SJSA1 (cell line): ENCODE measurements at regions not wholly inside any gene's neighbourhood (a gene's known extent, or its start where the extent isn't known, plus 50 kb on each side); places are given as distances from the start of the nearest gene placed in this dataset.

Source experiments
- DNase-seq, 2 experiments: peaks; one replicate each; pipeline ENCODE4 v3.0.0-alpha.2; 2015 to 2020; ENCODE audit warnings: low spot score in 2 of 2, low read depth in 1 of 2
- H3K27ac ChIP-seq: fragments of 250-450 bp; sonication (Bioruptor Pico); 2 replicates; pipeline ENCODE4 v1.5.1; 2020; ENCODE audit warnings: mild to moderate bottlenecking, moderate library complexity
- H3K27me3 ChIP-seq: fragments of 250-450 bp; sonication (Bioruptor Pico); replicated peaks from 2 replicates; pipeline ENCODE4 v1.5.1; 2020; ENCODE audit warnings: mild to moderate bottlenecking, moderate library complexity
- H3K36me3 ChIP-seq: fragments of 250-450 bp; sonication (Bioruptor Pico); 2 replicates; pipeline ENCODE4 v1.5.1; 2020; ENCODE audit warnings: mild to moderate bottlenecking
- H3K4me1 ChIP-seq: fragments of 250-450 bp; sonication (Bioruptor Pico); replicated peaks from 2 replicates; pipeline ENCODE4 v1.6.1; 2021; ENCODE audit warnings: mild to moderate bottlenecking
- H3K4me3 ChIP-seq: fragments of 250-450 bp; sonication (Bioruptor Pico); 2 replicates; pipeline ENCODE4 v1.5.1; 2020; ENCODE audit warnings: mild to moderate bottlenecking
- H3K9me3 ChIP-seq: fragments of 250-450 bp; sonication (Bioruptor Pico); replicated peaks from 2 replicates; pipeline ENCODE4 v1.5.1; 2020; ENCODE audit warnings: mild to moderate bottlenecking

DNA sequence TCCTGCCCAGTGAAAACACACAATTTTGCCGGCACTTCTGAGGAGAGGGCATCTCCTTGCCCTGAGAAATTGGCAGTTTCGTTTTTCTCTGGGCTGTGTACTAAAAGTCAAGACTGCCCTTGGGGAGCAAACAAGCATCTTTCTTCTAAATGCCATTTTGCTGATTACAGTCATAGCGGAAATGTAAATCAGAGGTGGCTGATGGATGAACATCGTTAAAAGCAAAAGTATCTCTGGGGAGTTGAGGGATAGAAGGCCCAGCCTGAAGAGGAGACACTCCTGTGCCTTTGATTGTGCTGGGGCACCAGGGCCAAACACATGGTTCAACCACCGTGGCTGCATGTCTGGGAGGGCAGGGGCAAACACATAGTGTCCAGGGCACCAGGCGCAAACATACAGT, 49.8 kb downstream of the ABCC12 start:
- H3K36me3 ChIP-seq, result no peaks in the 10 kb centered on the region
- H3K27me3 ChIP-seq, result peaks cover 4% of the 10 kb centered on the region; the same call in 1 of the 2 replicates
- H3K4me3 ChIP-seq, result no peak overlapping the region
- no peaks in the 10 kb centered on the region for H3K9me3 ChIP-seq
- H3K27ac ChIP-seq, result no peak overlapping the region
- no peak for DNase-seq
- no peaks in the 10 kb centered on the region for H3K4me1 ChIP-seq

DNA sequence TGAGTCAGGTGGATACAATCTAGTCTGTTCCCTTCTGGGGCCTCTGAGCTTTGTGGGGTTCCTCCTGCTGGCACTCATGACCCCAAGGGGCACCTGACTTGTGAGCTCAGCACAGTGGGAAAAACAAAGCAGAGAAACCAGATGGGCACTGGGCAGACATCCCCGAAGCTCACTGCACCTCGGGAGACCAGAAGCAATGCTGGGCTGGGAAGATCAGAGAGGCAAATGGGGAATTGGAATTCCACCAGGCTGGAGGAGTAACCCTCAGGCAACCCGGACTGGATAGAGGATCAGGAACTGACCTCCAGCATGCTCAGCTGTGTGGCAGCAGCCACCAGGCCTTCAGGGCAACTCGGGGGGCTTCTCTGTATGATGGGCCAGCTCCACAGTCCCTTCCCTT, 50.3 kb downstream of the ABCC12 start:
- H3K27me3 ChIP-seq, result peaks cover 4% of the 10 kb centered on the region; the same call in 1 of the 2 replicates
- H3K4me3 ChIP-seq, result no peak overlapping the region
- DNase-seq, result no peak
- no peaks in the 10 kb centered on the region for H3K4me1 ChIP-seq
- H3K27ac ChIP-seq, result no peak overlapping the region
- no peaks in the 10 kb centered on the region for H3K9me3 ChIP-seq
- H3K36me3 ChIP-seq, result no peaks in the 10 kb centered on the region

DNA sequence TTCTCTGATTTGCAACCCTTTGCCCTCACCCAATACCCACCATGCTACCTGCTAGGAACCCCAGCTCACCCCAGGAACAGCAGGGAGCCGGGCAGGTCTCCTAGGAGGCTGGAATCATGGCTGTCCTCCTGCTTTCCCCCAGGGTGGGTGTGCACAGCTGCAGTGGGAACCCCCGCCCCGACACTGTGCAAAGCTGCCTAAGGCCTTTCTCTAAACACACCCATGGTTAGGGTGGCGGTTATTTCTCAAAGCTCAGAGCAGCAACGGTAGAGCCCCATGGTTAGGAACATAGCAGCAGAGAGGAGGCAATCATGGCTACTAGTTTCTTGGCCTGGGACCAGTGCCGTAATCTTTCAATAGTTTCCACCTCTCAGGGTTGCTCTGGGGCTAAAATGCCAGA, 52.2 kb downstream of the ABCC12 start:
- Histone ChIP-seq H3K9me3 (no peaks in the 10 kb centered on the region), H3K27ac (no peak overlapping the region), H3K4me1 (no peaks in the 10 kb centered on the region), H3K4me3 (no peak overlapping the region), H3K36me3 (no peaks in the 10 kb centered on the region), H3K27me3 (peaks cover 4% of the 10 kb centered on the region; the same call in 1 of the 2 replicates)
- no peak for DNase-seq

DNA sequence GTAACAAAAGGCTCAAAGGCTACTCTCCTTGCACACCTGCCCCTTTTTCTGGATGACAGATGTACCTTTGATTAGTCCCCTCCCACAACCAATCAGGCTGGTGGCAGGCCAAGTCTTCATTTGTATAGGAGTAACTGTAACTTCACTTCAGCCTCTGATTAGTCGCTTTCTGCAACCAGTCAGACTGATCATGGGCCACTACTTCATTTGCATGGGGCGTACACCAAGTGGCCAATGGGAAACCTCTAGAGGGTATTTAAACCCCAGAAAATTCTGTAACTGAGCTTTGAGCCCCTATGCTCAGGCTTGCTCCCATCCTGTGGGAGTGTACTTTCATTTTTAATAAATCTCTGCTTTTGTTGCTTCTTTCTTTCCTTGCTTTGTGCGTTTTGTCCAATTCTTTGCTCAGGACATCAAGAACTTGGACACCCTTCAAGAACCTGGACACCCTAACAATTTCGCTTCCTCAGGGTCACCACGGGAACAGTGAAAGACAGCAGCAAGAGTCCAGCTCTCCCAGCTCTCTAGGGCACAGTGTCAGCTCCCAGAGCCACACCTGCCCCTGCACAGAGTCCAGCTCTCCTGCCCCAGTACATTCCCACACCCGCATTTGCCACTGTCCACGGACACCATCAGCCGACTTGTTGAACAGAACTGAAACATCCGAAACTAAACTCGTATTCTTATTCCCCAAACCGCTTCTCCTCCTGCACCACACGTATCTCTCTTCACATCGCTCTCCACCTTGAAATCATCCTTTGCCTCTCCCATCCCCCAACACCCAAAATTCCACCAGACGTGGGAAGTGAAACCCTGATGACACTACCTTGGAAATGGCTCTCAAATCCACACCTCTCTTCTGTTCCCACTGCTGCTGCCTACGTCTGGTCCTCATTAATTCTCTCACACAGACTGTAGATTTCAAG, 53.4 kb downstream of the ABCC12 start:
- H3K27me3 ChIP-seq, result peaks cover 4% of the 10 kb centered on the region; the same call in 1 of the 2 replicates
- H3K27ac ChIP-seq, result no peak overlapping the region
- DNase-seq, result no peak
- H3K36me3 ChIP-seq, result no peaks in the 10 kb centered on the region
- no peaks in the 10 kb centered on the region for H3K4me1 ChIP-seq
- no peaks in the 10 kb centered on the region for H3K9me3 ChIP-seq
- H3K4me3 ChIP-seq, result no peak overlapping the region

DNA sequence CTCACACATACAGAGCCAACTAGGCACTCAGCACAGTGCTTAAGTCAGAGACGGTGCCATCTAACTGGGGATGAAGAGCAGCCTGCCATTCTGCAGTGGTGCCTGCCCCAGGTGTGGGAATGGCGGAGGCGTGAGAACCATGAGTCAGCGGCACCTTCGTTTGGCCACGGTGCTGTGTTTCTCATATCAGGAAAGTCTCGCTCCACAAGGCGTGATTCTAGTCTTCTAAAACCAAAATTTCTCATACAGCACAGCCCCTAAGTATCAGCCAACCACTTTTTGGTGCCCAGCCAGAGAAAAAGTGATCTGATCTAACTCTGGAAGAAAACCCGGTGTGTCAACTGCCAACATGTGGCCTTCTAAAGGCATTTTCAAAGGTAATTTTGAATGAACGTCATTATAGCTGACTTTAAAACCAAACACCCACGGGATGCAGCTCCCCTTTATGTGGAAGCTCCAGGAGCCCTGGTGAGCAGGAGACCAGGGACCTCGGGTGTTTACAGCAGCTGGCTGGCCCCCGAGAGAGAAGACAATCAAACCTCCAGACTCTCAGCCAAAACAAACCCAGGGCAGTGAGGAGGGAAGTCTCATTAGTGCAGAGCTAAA, 54.6 kb downstream of the ABCC12 start:
- no peak for DNase-seq
- Histone ChIP-seq H3K4me3 (no peak overlapping the region), H3K9me3 (no peaks in the 10 kb centered on the region), H3K27ac (no peak overlapping the region), H3K4me1 (no peaks in the 10 kb centered on the region), H3K36me3 (no peaks in the 10 kb centered on the region), H3K27me3 (peaks cover 4% of the 10 kb centered on the region; the same call in 1 of the 2 replicates)

DNA sequence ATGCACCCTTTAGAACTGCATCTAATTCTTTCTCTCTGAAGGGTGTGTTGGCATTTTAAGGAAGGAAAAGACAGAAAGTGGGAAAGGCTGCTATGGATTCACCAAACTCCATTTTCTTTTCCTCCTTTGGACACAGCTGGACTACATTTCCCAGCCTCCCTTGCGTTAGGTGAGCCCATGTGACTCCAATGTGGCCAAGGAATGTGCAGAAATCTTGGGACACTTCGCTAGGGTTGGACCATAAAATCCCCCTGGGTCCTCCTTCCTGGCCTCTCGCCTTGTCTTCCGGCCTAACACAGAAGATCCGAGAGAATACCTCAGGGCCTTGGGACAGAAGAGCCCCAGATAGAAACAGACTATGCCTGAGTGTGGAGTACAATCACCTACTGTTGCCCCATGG, 56.3 kb downstream of the ABCC12 start:
- Histone ChIP-seq H3K4me1 (no peaks in the 10 kb centered on the region), H3K36me3 (no peaks in the 10 kb centered on the region), H3K27me3 (0 out of 2 replicates have a peak, but pooled peaks cover 4% of the 10 kb centered on the region), H3K4me3 (no peak overlapping the region), H3K27ac (no peak overlapping the region), H3K9me3 (no peaks in the 10 kb centered on the region)
- DNase-seq, result no peak

DNA sequence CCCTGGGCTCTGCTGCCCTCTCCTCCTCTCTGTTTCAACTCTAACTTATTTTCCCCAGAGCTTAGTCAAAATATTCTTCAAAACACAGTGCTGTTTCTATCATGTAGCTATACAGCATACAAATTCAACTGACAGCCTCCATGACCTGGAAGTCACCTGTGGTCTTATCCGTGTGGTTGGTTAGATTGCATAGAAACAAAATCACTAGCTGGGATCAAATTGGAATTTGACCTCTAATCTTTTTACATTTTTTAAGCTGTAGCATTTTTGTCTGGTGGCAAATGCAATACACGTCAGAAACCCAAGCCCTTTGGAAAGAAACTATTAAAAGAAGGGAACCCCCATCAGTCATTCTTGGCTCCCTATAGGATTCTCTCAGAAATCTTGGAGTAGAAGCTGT, 57.3 kb downstream of the ABCC12 start:
- Histone ChIP-seq H3K36me3 (no peaks in the 10 kb centered on the region), H3K4me3 (no peak overlapping the region), H3K4me1 (no peaks in the 10 kb centered on the region), H3K27me3 (0 out of 2 replicates have a peak, but pooled peaks cover 4% of the 10 kb centered on the region), H3K9me3 (no peaks in the 10 kb centered on the region), H3K27ac (no peak overlapping the region)
- DNase-seq, result no peak

DNA sequence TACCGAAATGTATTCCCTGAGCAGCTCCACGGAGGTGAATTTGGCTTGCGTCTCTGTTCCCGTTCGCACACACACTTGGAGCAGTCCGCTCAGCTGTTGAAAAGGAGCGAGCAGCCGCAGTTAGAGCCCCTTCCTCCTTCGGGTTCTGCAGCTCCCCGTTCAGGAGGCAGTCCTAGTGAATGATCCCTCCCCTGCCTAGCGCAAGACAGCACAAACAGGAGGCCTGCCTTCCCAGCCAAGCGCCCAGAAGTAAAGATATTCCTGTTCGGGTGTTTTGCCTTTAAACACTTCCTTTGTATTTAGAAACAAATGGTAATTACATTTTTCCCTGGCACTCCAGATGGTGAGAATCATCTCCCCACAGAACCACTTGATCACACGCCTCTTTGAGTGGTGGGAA, 64.7 kb downstream of the ABCC12 start:
- Histone ChIP-seq H3K4me1 (no peaks in the 10 kb centered on the region), H3K36me3 (no peaks in the 10 kb centered on the region), H3K4me3 (no peak overlapping the region), H3K27me3 (0 out of 2 replicates have a peak, but pooled peaks cover 9% of the 10 kb centered on the region), H3K27ac (no peak overlapping the region), H3K9me3 (no peaks in the 10 kb centered on the region)
- no peak for DNase-seq

DNA sequence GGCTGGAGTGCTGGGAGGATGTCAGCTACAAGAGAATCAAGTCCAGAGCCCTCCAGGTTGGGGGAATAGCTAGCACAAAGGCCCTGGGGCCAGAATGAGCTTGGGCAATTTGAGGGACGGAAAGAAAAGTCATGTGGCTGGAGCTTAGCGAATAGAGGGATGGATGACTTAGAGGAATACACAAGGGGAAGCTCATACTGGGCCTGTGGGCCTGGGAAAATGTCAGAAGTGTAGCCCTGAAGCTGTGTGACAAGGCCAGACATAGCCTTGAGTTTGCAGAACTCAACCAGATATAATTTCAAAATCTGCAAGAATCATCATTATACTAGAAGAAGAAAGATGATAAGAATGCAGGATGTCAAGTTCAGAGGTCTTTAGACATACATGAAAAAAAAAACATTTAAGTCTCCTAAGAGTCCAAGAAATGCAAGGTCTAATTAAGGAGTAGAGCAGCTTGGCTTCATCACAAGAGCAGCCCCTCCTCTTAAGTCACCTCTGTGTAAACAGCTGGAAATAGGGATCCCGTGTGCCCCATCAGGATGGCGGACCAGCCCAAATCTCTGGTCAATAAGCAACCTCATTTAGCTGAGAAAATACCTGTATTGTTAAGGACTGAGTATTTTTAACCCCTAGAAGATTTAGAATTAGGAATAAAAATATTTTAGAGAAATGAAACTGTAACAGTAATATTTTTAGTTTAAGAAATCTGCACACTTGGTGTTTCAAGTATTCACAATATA, 66.6 kb downstream of the ABCC12 start:
- no peak overlapping the region for H3K4me3 ChIP-seq
- no peak for DNase-seq
- H3K9me3 ChIP-seq, result no peaks in the 10 kb centered on the region
- H3K27me3 ChIP-seq, result 0 out of 2 replicates have a peak, but pooled peaks cover 9% of the 10 kb centered on the region
- no peaks in the 10 kb centered on the region for H3K4me1 ChIP-seq
- H3K27ac ChIP-seq, result no peak overlapping the region
- H3K36me3 ChIP-seq, result no peaks in the 10 kb centered on the region

DNA sequence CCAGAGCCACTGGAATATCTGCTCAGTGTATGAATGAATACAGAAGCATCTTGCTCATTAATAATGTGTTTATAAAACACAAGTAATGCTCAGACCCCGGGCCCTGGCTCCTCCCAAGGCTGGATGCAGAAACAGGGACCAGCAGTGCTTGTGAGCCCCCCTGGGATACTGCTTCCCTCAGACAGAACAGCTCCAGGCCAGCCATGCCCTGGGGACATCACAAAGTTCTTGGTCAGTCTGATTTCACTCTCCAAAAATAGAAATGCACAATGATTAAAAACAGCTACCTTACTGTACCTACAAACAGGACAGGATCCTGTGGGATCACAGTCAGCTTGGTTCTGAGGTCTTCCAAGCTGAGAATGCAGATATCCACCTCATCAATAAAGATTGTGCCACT, 68.2 kb downstream of the ABCC12 start:
- H3K36me3 ChIP-seq, result no peaks in the 10 kb centered on the region
- H3K27me3 ChIP-seq, result peaks cover 12% of the 10 kb centered on the region; the same call in 1 of the 2 replicates
- no peak for DNase-seq
- H3K27ac ChIP-seq, result no peak overlapping the region
- no peaks in the 10 kb centered on the region for H3K9me3 ChIP-seq
- no peak overlapping the region for H3K4me3 ChIP-seq
- H3K4me1 ChIP-seq, result no peaks in the 10 kb centered on the region

DNA sequence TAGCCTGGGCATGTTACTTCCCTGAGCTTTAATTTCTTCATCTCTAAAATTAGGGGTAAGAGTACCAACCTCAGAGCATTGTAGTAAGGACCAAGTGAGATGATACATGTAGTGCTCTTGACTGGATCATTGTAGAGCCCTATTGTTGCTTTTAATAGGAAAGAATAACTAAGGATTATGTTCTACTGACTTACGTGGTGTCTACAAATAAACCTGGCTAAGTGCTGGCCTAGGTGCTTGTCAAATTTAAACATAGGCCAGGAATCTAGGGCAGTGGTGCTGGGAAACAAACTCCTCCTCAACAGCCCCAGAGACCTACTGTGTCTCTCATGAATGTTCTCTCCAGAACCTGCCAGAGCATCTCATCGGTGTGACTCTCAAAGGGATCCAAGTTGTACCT, 69.4 kb downstream of the ABCC12 start:
- Histone ChIP-seq H3K27me3 (peaks cover 12% of the 10 kb centered on the region; the same call in 1 of the 2 replicates), H3K4me1 (no peaks in the 10 kb centered on the region), H3K27ac (no peak overlapping the region), H3K36me3 (no peaks in the 10 kb centered on the region), H3K9me3 (no peaks in the 10 kb centered on the region), H3K4me3 (no peak overlapping the region)
- DNase-seq, result no peak

DNA sequence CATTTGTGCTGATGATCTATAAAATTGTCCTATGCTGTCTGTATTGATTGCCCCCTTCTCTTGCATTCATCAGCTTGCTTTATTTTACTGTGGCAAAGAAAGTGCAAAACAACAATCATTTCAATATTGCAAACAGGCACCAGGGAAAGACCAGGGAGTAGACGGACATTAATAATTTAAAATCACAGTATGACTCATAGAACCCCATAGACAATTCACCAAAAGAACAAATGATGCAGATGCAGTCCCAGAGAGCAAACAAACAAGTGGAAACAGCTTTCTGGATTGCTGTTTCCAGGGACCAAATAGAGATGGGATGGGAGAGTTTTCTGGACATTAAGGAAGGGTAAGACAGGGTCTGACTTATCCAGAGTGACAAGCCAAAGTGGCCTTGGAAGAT, 70.1 kb downstream of the ABCC12 start:
- Histone ChIP-seq H3K27ac (no peak overlapping the region), H3K27me3 (peaks cover 12% of the 10 kb centered on the region; the same call in 1 of the 2 replicates), H3K4me3 (no peak overlapping the region), H3K9me3 (no peaks in the 10 kb centered on the region), H3K4me1 (no peaks in the 10 kb centered on the region), H3K36me3 (no peaks in the 10 kb centered on the region)
- DNase-seq, result no peak

DNA sequence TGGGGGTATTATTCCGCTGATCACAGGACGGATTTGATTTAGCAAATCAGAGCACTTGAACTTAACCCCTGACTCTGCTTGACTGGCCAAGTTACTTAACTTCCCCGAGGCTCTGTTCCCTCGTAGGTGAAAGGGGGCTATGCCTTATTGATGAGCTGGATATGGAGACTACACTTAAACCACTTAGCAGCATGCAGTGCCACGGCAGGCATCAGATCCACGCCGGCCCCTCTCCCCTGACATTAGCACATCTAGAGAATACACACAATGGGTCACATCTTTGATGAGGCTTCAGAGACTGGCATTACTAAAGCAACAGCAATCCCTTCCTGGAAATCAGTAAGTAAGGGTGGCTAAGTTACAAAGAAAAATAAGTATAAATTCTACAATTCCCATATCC, 71.0 kb downstream of the ABCC12 start:
- Histone ChIP-seq H3K4me3 (no peak overlapping the region), H3K27me3 (peaks cover 12% of the 10 kb centered on the region; the same call in 1 of the 2 replicates), H3K36me3 (no peaks in the 10 kb centered on the region), H3K9me3 (no peaks in the 10 kb centered on the region), H3K27ac (no peak overlapping the region), H3K4me1 (no peaks in the 10 kb centered on the region)
- no peak for DNase-seq
